ENCODE measurements at regions not wholly inside any gene's neighbourhood (a gene's known extent, or its start where the extent isn't known, plus 50 kb on each side); places are given as distances from the start of the nearest gene placed in this dataset.

DNA sequence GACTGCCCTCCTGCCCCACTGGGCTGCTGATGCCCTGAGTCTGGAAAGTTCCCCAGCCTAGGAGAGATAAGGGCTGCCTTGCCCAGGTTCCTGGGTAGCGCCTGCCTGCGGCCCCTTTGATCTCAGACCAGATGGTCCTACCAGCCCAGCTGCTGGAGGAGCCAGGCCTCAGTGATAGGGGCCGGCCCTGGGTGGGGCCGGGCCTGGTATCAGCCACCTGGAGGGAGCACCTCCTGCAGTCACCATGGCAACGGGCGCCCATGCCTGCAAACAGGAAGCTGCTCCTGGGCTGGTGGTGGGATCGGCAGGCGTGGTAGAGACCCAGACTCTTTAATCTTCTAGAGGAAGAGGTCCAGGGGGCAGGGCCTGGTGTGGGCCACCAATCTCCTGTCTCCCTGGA, 119.7 kb upstream of the WNT4 start:
- Histone ChIP-seq H3K4me1 (ENCODE audit: insufficient read depth) (peaks cover 36% of the 10 kb centered on the region), H3K4me2 (no peak overlapping the region), H3K27ac (ENCODE audit: low read depth) (no peak overlapping the region), H3K4me3 (no peak overlapping the region), H3K27me3 (ENCODE audit: insufficient read depth) (no peaks in the 10 kb centered on the region), H2AFZ (no peak overlapping the region), H3F3A (replicated peaks; ENCODE audit: low read depth) (no peaks in the 10 kb centered on the region), H3K79me2 (replicated peaks; ENCODE audit: insufficient read depth) (no peaks in the 10 kb centered on the region), H3K9me2 (ENCODE audit: insufficient read depth) (0 out of 2 replicates have a peak, but pooled peaks cover 5% of the 10 kb centered on the region), H3K36me3 (ENCODE audit: insufficient read depth) (no peaks in the 10 kb centered on the region), H4K20me1 (replicated peaks; ENCODE audit: insufficient read depth) (no peaks in the 10 kb centered on the region)
- no peaks in the 10 kb centered on the region; the same call in 2 of the 3 replicates for H3K9me3 Mint-ChIP-seq
- ATAC-seq (peak; percentile 35), DNase-seq (ENCODE audit: low spot score) (peak; percentile 76)
- no peak for TF ChIP-seq NANOG (IDR thresholded peaks at IDR 0.05; ENCODE audit: borderline replicate concordance)
- TF ChIP-seq EZH2phosphoT487 (IDR thresholded peaks at IDR 0.05; ENCODE audit: unreplicated experiment), result no peak
- TF ChIP-seq REST (IDR thresholded peaks at IDR 0.05; ENCODE audit: unreplicated experiment), result no peak
- no peak for TF ChIP-seq CREB1 (CRISPR knock-in tag; IDR thresholded peaks at IDR 0.05; ENCODE audit: low read depth)
- TF ChIP-seq STAT1 (IDR thresholded peaks at IDR 0.05; ENCODE audit: unreplicated experiment), result no peak
- H3K27ac Mint-ChIP-seq, result no peak overlapping the region
- H3K4me1 Mint-ChIP-seq, result peaks cover 69% of the 10 kb centered on the region
- H3K4me3 Mint-ChIP-seq, result no peak overlapping the region
- H3K36me3 Mint-ChIP-seq (ENCODE audit: low read depth), result no peaks in the 10 kb centered on the region
- H3K27me3 Mint-ChIP-seq (ENCODE audit: insufficient read depth, low read depth, poor library complexity), result peaks cover 26% of the 10 kb centered on the region

- no peaks in the 10 kb centered on the region for H3F3A ChIP-seq (replicated peaks; ENCODE audit: low read depth)
- no peak for TF ChIP-seq REST (IDR thresholded peaks at IDR 0.05; ENCODE audit: unreplicated experiment)
- H3K79me2 ChIP-seq (replicated peaks; ENCODE audit: insufficient read depth), result no peaks in the 10 kb centered on the region
- H3K9me2 ChIP-seq (ENCODE audit: insufficient read depth), result 0 out of 2 replicates have a peak, but pooled peaks cover 5% of the 10 kb centered on the region
- ATAC-seq (no peak), DNase-seq (ENCODE audit: low spot score) (no peak)
- H3K9me3 Mint-ChIP-seq, result no peaks in the 10 kb centered on the region; the same call in 2 of the 3 replicates
- H3K4me1 Mint-ChIP-seq, result peaks cover 73% of the 10 kb centered on the region
- H4K20me1 ChIP-seq (replicated peaks; ENCODE audit: insufficient read depth), result no peaks in the 10 kb centered on the region
- H2AFZ ChIP-seq, result no peak overlapping the region
- H3K27me3 ChIP-seq (ENCODE audit: insufficient read depth), result no peaks in the 10 kb centered on the region
- H3K36me3 Mint-ChIP-seq (ENCODE audit: low read depth), result no peaks in the 10 kb centered on the region
- H3K4me3 ChIP-seq, result no peak overlapping the region
- no peak overlapping the region for H3K27ac ChIP-seq (ENCODE audit: low read depth)
- no peak overlapping the region for H3K4me2 ChIP-seq
- peaks cover 26% of the 10 kb centered on the region for H3K27me3 Mint-ChIP-seq (ENCODE audit: insufficient read depth, low read depth, poor library complexity)
- peaks cover 36% of the 10 kb centered on the region for H3K4me1 ChIP-seq (ENCODE audit: insufficient read depth)
- H3K4me3 Mint-ChIP-seq, result no peak overlapping the region
- H3K27ac Mint-ChIP-seq, result no peak overlapping the region
- H3K36me3 ChIP-seq (ENCODE audit: insufficient read depth), result no peaks in the 10 kb centered on the region
These were observed 120.5 kb upstream of the WNT4 start for GRCh38 chr1:22263359-22263758.
